CD4-positive, CD25-positive, alpha-beta regulatory T cell (primary cell): ENCODE measurements at regions not wholly inside any gene's neighbourhood (a gene's known extent, or its start where the extent isn't known, plus 50 kb on each side); places are given as distances from the start of the nearest gene placed in this dataset.

Experiments used
- ATAC-seq, 2 donors: fragments of 150-1000 bp; cut with Tn5 transposase; one replicate each; pipeline ENCODE4 v1.10.0; 2021; ENCODE audit warnings: low read depth in 2 of 2, moderate number of reproducible peaks in 2 of 2, moderate library complexity in 1 of 2
- DNase-seq, 3 donors: peaks; one replicate each; pipeline versions ENCODE4 v3.0.0 to v3.0.0-alpha.2; 2012 to 2022; ENCODE audit warnings: mixed read lengths in 1 of 3
- H3K27ac ChIP-seq: one replicate; pipeline ENCODE4 v1.7.0; 2013; ENCODE audit warnings: mild to moderate bottlenecking, low read length; ENCODE audit not compliant: insufficient read depth, poor library complexity, severe bottlenecking
- H3K27me3 ChIP-seq: one replicate; pipeline ENCODE4 v1.7.0; 2013; ENCODE audit warnings: low read length; ENCODE audit not compliant: control insufficient read depth, insufficient read depth
- H3K36me3 ChIP-seq: one replicate; pipeline ENCODE4 v1.7.0; 2013; ENCODE audit warnings: mild to moderate bottlenecking, low read length, moderate library complexity; ENCODE audit not compliant: control insufficient read depth, insufficient read depth
- H3K4me1 ChIP-seq: 2 replicates; pipeline ENCODE4 v1.7.0; 2013; ENCODE audit warnings: mild to moderate bottlenecking, low read length; ENCODE audit not compliant: insufficient read depth, control insufficient read depth, poor library complexity, severe bottlenecking
- H3K4me3 ChIP-seq: one replicate; pipeline ENCODE4 v1.7.0; 2013; ENCODE audit warnings: low read depth, mild to moderate bottlenecking, low read length, moderate library complexity
- H3K9me3 ChIP-seq, 2 experiments: 1 replicate in 1 of 2; 2 replicates in 1 of 2; pipeline ENCODE4 v1.7.0; 2013; ENCODE audit warnings: low read length in 2 of 2, mild to moderate bottlenecking in 1 of 2, moderate library complexity in 1 of 2; ENCODE audit not compliant: control insufficient read depth in 2 of 2
- H3K27ac Mint-ChIP-seq, 3 donors: one replicate each; pipeline ENCODE4 v1.8.0; 2020 to 2022; ENCODE audit warnings: mild to moderate bottlenecking in 3 of 3, mixed read lengths in 3 of 3, moderate library complexity in 2 of 3
- H3K27me3 Mint-ChIP-seq: one replicate; pipeline ENCODE4 v1.8.0; 2022; ENCODE audit warnings: mild to moderate bottlenecking, mixed read lengths
- H3K36me3 Mint-ChIP-seq: one replicate; pipeline ENCODE4 v1.8.0; 2020; ENCODE audit warnings: mixed read lengths
- H3K4me1 Mint-ChIP-seq, 4 donors: one replicate each; pipeline ENCODE4 v1.8.0; 2020 to 2022; ENCODE audit warnings: mixed read lengths in 4 of 4, mild to moderate bottlenecking in 1 of 4
- H3K4me3 Mint-ChIP-seq, 4 donors: one replicate each; pipeline ENCODE4 v1.8.0; 2020 to 2022; ENCODE audit warnings: mild to moderate bottlenecking in 4 of 4, mixed read lengths in 4 of 4, moderate library complexity in 3 of 4
- H3K9me3 Mint-ChIP-seq, 7 donors: one replicate each; pipeline ENCODE4 v1.8.0; 2020 to 2022; ENCODE audit warnings: mixed read lengths in 7 of 7, mild to moderate bottlenecking in 3 of 7, moderate library complexity in 2 of 7

- DNase-seq: peak in 1 of 3 donors; percentile 2
- Mint-ChIP-seq H3K27ac (peak overlapping the region in 1 of 3 donors; percentile 58), H3K27me3 (no peaks in the 10 kb centered on the region), H3K4me3 (no peak overlapping the region), H3K9me3 (peaks cover 0 to 17% (median 5%) of the 10 kb centered on the region in 7 donors), H3K36me3 (no peaks in the 10 kb centered on the region), H3K4me1 (peaks cover 5 to 10% (median 9%) of the 10 kb centered on the region in 4 donors)
- H3K27ac ChIP-seq: no peak overlapping the region
- H3K4me3 ChIP-seq: no peak overlapping the region
- no peaks in the 10 kb centered on the region for H3K36me3 ChIP-seq
- H3K4me1 ChIP-seq: no peaks in the 10 kb centered on the region
- no peaks in the 10 kb centered on the region for H3K27me3 ChIP-seq
- peaks cover 0 to 16% of the 10 kb centered on the region in 2 experiments for H3K9me3 ChIP-seq
- no peak for ATAC-seq
Measured at GRCh38 chr5:174998131-174998730, 273.8 kb downstream of the MSX2 start.

GRCh38 chr5:174997688-174998087 lies 273.3 kb downstream of the MSX2 start:
- H3K27me3 Mint-ChIP-seq: no peaks in the 10 kb centered on the region

GRCh38 chr5:174996941-174997340 lies 272.6 kb downstream of the MSX2 start:
- Mint-ChIP-seq H3K27me3 (no peaks in the 10 kb centered on the region), H3K4me1 (peaks cover 5 to 10% (median 9%) of the 10 kb centered on the region in 4 donors), H3K36me3 (no peaks in the 10 kb centered on the region), H3K9me3 (peaks cover 0 to 17% (median 4%) of the 10 kb centered on the region in 7 donors), H3K27ac (no peak overlapping the region), H3K4me3 (no peak overlapping the region)
- no peaks in the 10 kb centered on the region for H3K27me3 ChIP-seq
- no peaks in the 10 kb centered on the region for H3K36me3 ChIP-seq
- no peak for ATAC-seq
- no peak for DNase-seq
- H3K4me3 ChIP-seq: no peak overlapping the region
- H3K4me1 ChIP-seq: no peaks in the 10 kb centered on the region
- no peak overlapping the region for H3K27ac ChIP-seq
- peaks cover 0 to 16% of the 10 kb centered on the region in 2 experiments for H3K9me3 ChIP-seq

More at GRCh38 chr5:174997688-174998087, 273.3 kb downstream of the MSX2 start:
- Histone ChIP-seq H3K4me1 (no peaks in the 10 kb centered on the region), H3K27ac (no peak overlapping the region), H3K27me3 (no peaks in the 10 kb centered on the region), H3K9me3 (peaks cover 0 to 16% of the 10 kb centered on the region in 2 experiments), H3K36me3 (no peaks in the 10 kb centered on the region), H3K4me3 (no peak overlapping the region)
- DNase-seq (no peak), ATAC-seq (no peak)
- H3K4me1 Mint-ChIP-seq: peaks cover 5 to 10% (median 9%) of the 10 kb centered on the region in 4 donors
- peak overlapping the region in 1 of 3 donors; percentile 58 for H3K27ac Mint-ChIP-seq
- peaks cover 0 to 17% (median 5%) of the 10 kb centered on the region in 7 donors for H3K9me3 Mint-ChIP-seq
- no peaks in the 10 kb centered on the region for H3K36me3 Mint-ChIP-seq
- no peak overlapping the region for H3K4me3 Mint-ChIP-seq

- ATAC-seq (no peak), DNase-seq (no peak)
- no peaks in the 10 kb centered on the region for H3K36me3 ChIP-seq
- no peak overlapping the region for H3K27ac Mint-ChIP-seq
- no peak overlapping the region for H3K4me3 ChIP-seq
- peaks cover 0 to 17% (median 4%) of the 10 kb centered on the region in 7 donors for H3K9me3 Mint-ChIP-seq
- H3K4me1 ChIP-seq: no peaks in the 10 kb centered on the region
- no peaks in the 10 kb centered on the region for H3K27me3 ChIP-seq
- no peak overlapping the region for H3K27ac ChIP-seq
- H3K4me3 Mint-ChIP-seq: no peak overlapping the region
- H3K27me3 Mint-ChIP-seq: no peaks in the 10 kb centered on the region
- H3K9me3 ChIP-seq: peaks cover 0 to 16% of the 10 kb centered on the region in 2 experiments
- H3K4me1 Mint-ChIP-seq: peaks cover 5 to 10% (median 9%) of the 10 kb centered on the region in 4 donors
- H3K36me3 Mint-ChIP-seq: no peaks in the 10 kb centered on the region
Measured at GRCh38 chr5:174995827-174996226, 271.4 kb downstream of the MSX2 start.

- Histone ChIP-seq H3K4me3 (no peak overlapping the region), H3K36me3 (no peaks in the 10 kb centered on the region), H3K27me3 (no peaks in the 10 kb centered on the region), H3K4me1 (no peaks in the 10 kb centered on the region), H3K27ac (no peak overlapping the region), H3K9me3 (no peaks in the 10 kb centered on the region)
- Mint-ChIP-seq H3K4me1 (no peaks in the 10 kb centered on the region), H3K4me3 (no peak overlapping the region), H3K9me3 (peaks cover 0 to 1% (median 0%) of the 10 kb centered on the region in 7 donors), H3K36me3 (no peaks in the 10 kb centered on the region), H3K27ac (no peak overlapping the region), H3K27me3 (no peaks in the 10 kb centered on the region)
- ATAC-seq (no peak), DNase-seq (no peak)
Measured at GRCh38 chr5:174991847-174992246, 267.5 kb downstream of the MSX2 start.

GRCh38 chr5:174990909-174991308 lies 266.5 kb downstream of the MSX2 start:
- H3K9me3 ChIP-seq: no peaks in the 10 kb centered on the region
- H3K27me3 ChIP-seq: no peaks in the 10 kb centered on the region
- no peak overlapping the region for H3K4me3 Mint-ChIP-seq
- no peaks in the 10 kb centered on the region for H3K4me1 Mint-ChIP-seq
- H3K9me3 Mint-ChIP-seq: peaks cover 0 to 1% (median 0%) of the 10 kb centered on the region in 7 donors
- no peaks in the 10 kb centered on the region for H3K27me3 Mint-ChIP-seq
- no peak overlapping the region for H3K27ac ChIP-seq
- H3K4me1 ChIP-seq: no peaks in the 10 kb centered on the region
- no peak overlapping the region for H3K27ac Mint-ChIP-seq
- H3K4me3 ChIP-seq: no peak overlapping the region
- H3K36me3 Mint-ChIP-seq: no peaks in the 10 kb centered on the region
- no peak for DNase-seq
- ATAC-seq: no peak
- no peaks in the 10 kb centered on the region for H3K36me3 ChIP-seq

GRCh38 chr5:174987443-174988012 lies 263.1 kb downstream of the MSX2 start:
- Mint-ChIP-seq H3K9me3 (peaks cover 0 to 2% (median 0%) of the 10 kb centered on the region in 7 donors), H3K4me1 (no peaks in the 10 kb centered on the region), H3K4me3 (no peak overlapping the region), H3K36me3 (no peaks in the 10 kb centered on the region), H3K27ac (no peak overlapping the region), H3K27me3 (no peaks in the 10 kb centered on the region)
- no peaks in the 10 kb centered on the region for H3K9me3 ChIP-seq
- no peak overlapping the region for H3K4me3 ChIP-seq
- no peak overlapping the region for H3K27ac ChIP-seq
- H3K36me3 ChIP-seq: no peaks in the 10 kb centered on the region
- no peaks in the 10 kb centered on the region for H3K4me1 ChIP-seq
- H3K27me3 ChIP-seq: no peaks in the 10 kb centered on the region
- DNase-seq (no peak), ATAC-seq (no peak)

- peaks cover 0 to 2% (median 0%) of the 10 kb centered on the region in 7 donors for H3K9me3 Mint-ChIP-seq
- no peak for DNase-seq
- H3K4me1 Mint-ChIP-seq: no peaks in the 10 kb centered on the region
Measured at GRCh38 chr5:174984863-174985262, 260.5 kb downstream of the MSX2 start.

More at GRCh38 chr5:174984863-174985262, 260.5 kb downstream of the MSX2 start:
- Mint-ChIP-seq H3K4me3 (no peak overlapping the region), H3K27me3 (no peaks in the 10 kb centered on the region), H3K36me3 (no peaks in the 10 kb centered on the region), H3K27ac (no peak overlapping the region)
- Histone ChIP-seq H3K4me1 (no peaks in the 10 kb centered on the region), H3K27me3 (no peaks in the 10 kb centered on the region), H3K4me3 (no peak overlapping the region), H3K36me3 (no peaks in the 10 kb centered on the region), H3K9me3 (no peaks in the 10 kb centered on the region), H3K27ac (no peak overlapping the region)
- no peak for ATAC-seq
